ENCODE measurements at regions not wholly inside any gene's neighbourhood (a gene's known extent, or its start where the extent isn't known, plus 50 kb on each side); places are given as distances from the start of the nearest gene placed in this dataset.

DNA sequence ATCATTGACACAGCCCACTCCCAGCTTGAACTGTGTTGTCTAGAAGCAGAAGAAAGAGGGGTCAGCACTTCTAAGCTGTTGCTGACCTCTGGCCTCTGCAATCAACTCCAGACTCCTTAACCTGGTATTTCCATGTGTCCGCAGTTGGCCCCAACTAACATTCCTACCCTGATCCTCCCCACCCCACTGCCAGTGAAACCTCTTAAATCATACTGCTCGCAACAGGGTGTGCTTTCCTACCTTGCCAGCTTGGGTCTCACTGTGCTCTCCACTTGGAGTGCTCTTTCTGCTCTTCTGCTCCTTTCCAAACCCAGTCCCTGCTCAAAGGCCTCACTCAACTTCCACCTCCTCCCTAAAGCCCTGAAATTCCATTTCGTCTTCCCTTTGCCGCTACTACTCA lies 52.3 kb upstream of the RPS6KA3 start:
- no peaks in the 10 kb centered on the region for H3K4me1 ChIP-seq (replicated peaks in 1 of 2; ENCODE audit: control insufficient read depth in 2 of 2, insufficient read depth in 2 of 2, low read length in 2 of 2)
- intact Hi-C loops (cut with micrococcal nuclease) (no loop called here), in situ Hi-C loops (cut with MboI) (no loop called here)
- H4K20me1 ChIP-seq (replicated peaks; ENCODE audit: control insufficient read depth, insufficient read depth, low read length) = no peaks in the 10 kb centered on the region
- DNase-seq (ENCODE audit: extremely low read depth in 1 of 4, low spot score in 3 of 4) (no peak), FAIRE-seq (no peak), ATAC-seq (no peak)
- ChIA-PET CTCF (ENCODE audit: low intra/inter-chr PET ratio) (no interaction called here), POLR2A (no interaction called here)
- no peaks in the 10 kb centered on the region for H3K79me2 ChIP-seq (ENCODE audit: control insufficient read depth, insufficient read depth, low read length)
- H2AFZ ChIP-seq (ENCODE audit: low read depth, low read length) = no peak overlapping the region
- H3K9me1 ChIP-seq (ENCODE audit: control insufficient read depth, insufficient read depth, low read length) = no peaks in the 10 kb centered on the region
- no peak overlapping the region for H3K27ac ChIP-seq (ENCODE audit: extremely low read depth, low read depth, low read length)
- no peak overlapping the region for H3K9ac ChIP-seq (ENCODE audit: insufficient read depth in 1 of 2, low read depth in 2 of 2, low read length in 2 of 2)
- no peak overlapping the region for H3K4me2 ChIP-seq (ENCODE audit: insufficient read depth, low read length)
- no peaks in the 10 kb centered on the region for H3K36me3 ChIP-seq (ENCODE audit: control insufficient read depth, insufficient read depth, low read length)
- no peak overlapping the region for H3K4me3 ChIP-seq
- H3K27me3 ChIP-seq (ENCODE audit: control insufficient read depth in 2 of 2, insufficient read depth in 2 of 2, low read length in 2 of 2) = peaks cover 0 to 4% of the 10 kb centered on the region in 2 experiments; a peak in 2 of 5 replicates
- WGBS (ENCODE audit: insufficient coverage, low coverage, missing lambda C conversion rate) = 0% methylated on average over 4 of the region's 4 CpGs
- no TSS peak for BruUV-seq (replicated peaks)
- no peaks in the 10 kb centered on the region for H3K9me3 ChIP-seq (replicated peaks; ENCODE audit: control insufficient read depth, insufficient read depth, low read depth, low read length)
- no peak for TF ChIP-seq ZBTB8A (IDR thresholded peaks at IDR 0.05; ENCODE audit: partially characterized antibody)
- no peak for TF ChIP-seq SMARCC2 (IDR thresholded peaks at IDR 0.05; ENCODE audit: low read depth)
- no peak for TF ChIP-seq TEAD1 (CRISPR knock-in tag; IDR thresholded peaks at IDR 0.05)
- no peak for TF ChIP-seq ZNF407 (IDR thresholded peaks at IDR 0.05; ENCODE audit: low read depth)
- TF ChIP-seq KHSRP (IDR thresholded peaks at IDR 0.05) = no peak
- TF ChIP-seq CBX1 (IDR thresholded peaks at IDR 0.05; ENCODE audit: low read depth) = no peak
- no peak for TF ChIP-seq AFF1 (IDR thresholded peaks at IDR 0.05; ENCODE audit: low read depth in 1 of 2, partially characterized antibody in 2 of 2)
- TF ChIP-seq ZNF644 (tag; IDR thresholded peaks at IDR 0.05; ENCODE audit: low read depth) = no peak
- TF ChIP-seq ZNF785 (CRISPR knock-in tag; IDR thresholded peaks at IDR 0.05) = no peak
- no peak for TF ChIP-seq ZFP91 (CRISPR knock-in tag; IDR thresholded peaks at IDR 0.05)

Measured in K562 (cell line).